GM12878 (cell line): ENCODE measurements at regions not wholly inside any gene's neighbourhood (a gene's known extent, or its start where the extent isn't known, plus 50 kb on each side); places are given as distances from the start of the nearest gene placed in this dataset.
A peak's percentile ranks its signal among the peaks of the same experiment; 100 is the strongest.

ENCODE experiments used
- ATAC-seq: fragments of 200-7000 bp; cut with Tn5 transposase; 3 replicates; pipeline ENCODE4 v1.9.1; 2020; ENCODE audit warnings: mild to moderate bottlenecking, moderate library complexity
- BruUV-seq: library from RNA; stranded (reverse); fragments of 400-500 nt; replicated peaks from 2 replicates; lab custom pipeline; 2021; lab: Mats Ljungman, UMichigan
- CTCF ChIA-PET: fragments of 300-600 bp; sonication (Branson Sonifier 250); formaldehyde crosslinking; extraction: SDS; loops from one replicate; lab custom pipeline; 2021; ENCODE audit warnings: inconsistent platforms; lab: Yijun Ruan, JAX
- POLR2A ChIA-PET: fragments of 350-600 bp; formaldehyde crosslinking; extraction: SDS; loops from one replicate; lab custom pipeline; 2021; ENCODE audit warnings: inconsistent platforms; lab: Charles Lee
- RAD21 ChIA-PET: fragments of 300-600 bp; sonication (Branson Sonifier 250); formaldehyde crosslinking; loops from one replicate; lab custom pipeline; 2023; ENCODE audit warnings: antibody characterized with exemption; ENCODE audit not compliant: unreplicated experiment; lab: Charles Lee
- SMC1A ChIA-PET: fragments of 300-600 bp; sonication (Branson Sonifier 250); formaldehyde crosslinking; loops from one replicate; lab custom pipeline; 2023; ENCODE audit not compliant: unreplicated experiment, uncharacterized antibody; lab: Charles Lee
- DNase-seq: peaks from one replicate; pipeline ENCODE4 v3.0.0-alpha.2; 2011; ENCODE audit warnings: low read depth, low spot score
- FAIRE-seq: peaks from 3 replicates; lab custom pipeline; 2011; peaks lifted over from hg19 to GRCh38; lab: Jason Lieb, UNC
- H2AFZ ChIP-seq: 2 replicates; pipeline ENCODE4 v1.6.0; 2011; ENCODE audit warnings: low read depth, low read length, control low read depth; ENCODE audit not compliant: control insufficient read depth
- H3K27ac ChIP-seq: 2 replicates; pipeline ENCODE4 v1.5.1; 2011; ENCODE audit warnings: control low read depth; ENCODE audit not compliant: control insufficient read depth, insufficient read depth
- H3K27me3 ChIP-seq, 2 experiments: replicated peaks in 1 of 2; 2 replicates each; pipeline versions ENCODE4 v1.6.0 to v1.6.1; 2011; ENCODE audit warnings: low read length in 1 of 2; ENCODE audit not compliant: control insufficient read depth in 2 of 2, insufficient read depth in 2 of 2
- H3K36me3 ChIP-seq, 2 experiments: 2 replicates each; pipeline ENCODE4 v1.5.1; 2011; ENCODE audit warnings: low read length in 1 of 2; ENCODE audit not compliant: control insufficient read depth in 2 of 2, insufficient read depth in 2 of 2
- H3K4me1 ChIP-seq: 2 replicates; pipeline ENCODE4 v1.6.1; 2011; ENCODE audit warnings: mild to moderate bottlenecking, low read length, moderate library complexity, mixed read lengths; ENCODE audit not compliant: control insufficient read depth, insufficient read depth
- H3K4me2 ChIP-seq: 2 replicates; pipeline ENCODE4 v1.6.0; 2011; ENCODE audit warnings: control low read depth; ENCODE audit not compliant: control insufficient read depth, insufficient read depth
- H3K4me3 ChIP-seq: fragments of 200-600 bp; sonication (generic); 2 replicates; pipeline ENCODE4 v1.5.1; 2016
- H3K79me2 ChIP-seq: 2 replicates; pipeline ENCODE4 v1.6.0; 2011; ENCODE audit warnings: low read length; ENCODE audit not compliant: control insufficient read depth, insufficient read depth
- H3K9ac ChIP-seq: 2 replicates; pipeline ENCODE4 v1.8.0; 2011; ENCODE audit warnings: low read length, control low read depth, mixed read lengths; ENCODE audit not compliant: control insufficient read depth, insufficient read depth
- H3K9me3 ChIP-seq: replicated peaks from 3 replicates; pipeline ENCODE4 v1.5.1; 2011; ENCODE audit warnings: mild to moderate bottlenecking, low read length; ENCODE audit not compliant: control insufficient read depth, insufficient read depth
- H4K20me1 ChIP-seq: 2 replicates; pipeline ENCODE4 v1.6.0; 2011; ENCODE audit not compliant: control insufficient read depth, insufficient read depth
- CBX3 ChIP-seq: fragments of 200-600 bp; sonication (generic); IDR thresholded peaks from 2 replicates; pipeline ENCODE4 v1.6.1; 2016; ENCODE audit warnings: low read depth, borderline replicate concordance
- NBN ChIP-seq: fragments of 450-650 bp; IDR thresholded peaks from 2 replicates; pipeline ENCODE4 v1.6.1; 2016
- SREBF1 ChIP-seq: IDR thresholded peaks from 2 replicates; pipeline ENCODE4 v1.6.1; 2012; ENCODE audit warnings: mild to moderate bottlenecking, low read length
- YY1 ChIP-seq: IDR thresholded peaks from 2 replicates; pipeline ENCODE4 v1.6.1; 2011; ENCODE audit warnings: low read depth, mild to moderate bottlenecking, low read length
- ZNF207 ChIP-seq: fragments of 450-650 bp; IDR thresholded peaks from 2 replicates; pipeline ENCODE4 v1.6.1; 2014; ENCODE audit warnings: antibody characterized with exemption, mild to moderate bottlenecking, borderline replicate concordance
- WGBS: methylation state at CpG from one replicate; pipeline ENCODE4 v1.1.6; 2016; ENCODE audit warnings: low lambda C conversion rate; ENCODE audit not compliant: insufficient replicate concordance, insufficient coverage; ENCODE audit errors: missing lambda C conversion rate; 5-methylcytosine and 5-hydroxymethylcytosine counted together
- in situ Hi-C: fragments of 300-500 bp; cut with MboI; formaldehyde crosslinking; loops from 9 replicates; pipeline ENCODE4 v1.14.3; 2018; ENCODE audit warnings: mixed read lengths
- intact Hi-C: fragments of 100-400 bp; cut with micrococcal nuclease; formaldehyde crosslinking; loops from one replicate; pipeline ENCODE4 v1.14.2; 2022; ENCODE audit not compliant: unreplicated experiment
- TF ChIP-seq, protein P1 (sequence below): IDR thresholded peaks from 2 replicates; pipeline ENCODE4 v1.6.1; 2012; ENCODE audit warnings: low read length, inconsistent platforms
- TF ChIP-seq, protein P2 (sequence below), 3 experiments: IDR thresholded peaks in 2 of 3; conservative IDR thresholded peaks in 1 of 3; 2 replicates each; pipeline ENCODE4 v1.5.1; 2011; ENCODE audit warnings: low read depth in 3 of 3, low read length in 3 of 3, mild to moderate bottlenecking in 3 of 3, control low read depth in 2 of 3, moderate library complexity in 2 of 3, inconsistent platforms in 1 of 3, mixed read lengths in 1 of 3; ENCODE audit not compliant: control insufficient read depth in 2 of 3, insufficient read depth in 1 of 3; ENCODE audit errors: extremely low read depth in 1 of 3

DNA sequence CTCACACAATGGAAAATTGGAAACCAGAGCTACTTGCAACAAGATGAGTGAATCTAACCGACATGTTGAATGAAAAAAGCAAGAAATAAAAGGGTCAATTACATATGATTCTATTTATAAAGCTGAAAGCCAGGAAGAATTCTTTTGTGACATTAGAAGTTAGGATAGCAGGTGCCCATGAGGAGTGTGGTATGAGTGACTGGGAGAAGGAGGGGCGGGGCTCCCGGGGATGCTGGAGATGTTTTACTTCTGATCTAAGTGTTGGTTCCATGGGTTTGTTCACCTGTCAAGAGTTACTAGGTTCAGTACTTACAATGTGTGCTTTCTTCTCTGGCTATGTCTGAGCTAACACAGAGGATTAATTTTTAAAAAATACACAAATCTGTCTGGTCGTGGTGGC lies 60.8 kb downstream of the NSMCE3 start:
- H3K4me2 ChIP-seq, result no peak overlapping the region
- BruUV-seq, result no TSS peak

GRCh38 chr15:29208352-29208751 lies 61.3 kb downstream of the NSMCE3 start:
- no peak for FAIRE-seq

More for the DNA sequence above, 60.8 kb downstream of the NSMCE3 start:
- ATAC-seq (no peak), DNase-seq (no peak), FAIRE-seq (no peak)
- Histone ChIP-seq H3K9ac (no peak overlapping the region), H3K27me3 (no peaks in the 10 kb centered on the region), H3K4me1 (no peaks in the 10 kb centered on the region), H3K9me3 (no peaks in the 10 kb centered on the region), H4K20me1 (no peaks in the 10 kb centered on the region; the same call in 1 of the 2 replicates), H3K79me2 (no peaks in the 10 kb centered on the region), H3K27ac (no peak overlapping the region), H3K36me3 (no peaks in the 10 kb centered on the region)
- ChIA-PET POLR2A (no interaction called here), CTCF (no interaction called here), RAD21 (no interaction called here)
- in situ Hi-C loops (no loop called here), intact Hi-C loops (no loop called here)
- 52% methylated on average over 4 of the region's 4 CpGs for WGBS
- TF ChIP-seq ZNF207, result no peak
- no peak for TF ChIP-seq CBX3
- no peak for TF ChIP-seq SREBF1
- no peak for TF ChIP-seq YY1
- TF ChIP-seq, protein P1, sequence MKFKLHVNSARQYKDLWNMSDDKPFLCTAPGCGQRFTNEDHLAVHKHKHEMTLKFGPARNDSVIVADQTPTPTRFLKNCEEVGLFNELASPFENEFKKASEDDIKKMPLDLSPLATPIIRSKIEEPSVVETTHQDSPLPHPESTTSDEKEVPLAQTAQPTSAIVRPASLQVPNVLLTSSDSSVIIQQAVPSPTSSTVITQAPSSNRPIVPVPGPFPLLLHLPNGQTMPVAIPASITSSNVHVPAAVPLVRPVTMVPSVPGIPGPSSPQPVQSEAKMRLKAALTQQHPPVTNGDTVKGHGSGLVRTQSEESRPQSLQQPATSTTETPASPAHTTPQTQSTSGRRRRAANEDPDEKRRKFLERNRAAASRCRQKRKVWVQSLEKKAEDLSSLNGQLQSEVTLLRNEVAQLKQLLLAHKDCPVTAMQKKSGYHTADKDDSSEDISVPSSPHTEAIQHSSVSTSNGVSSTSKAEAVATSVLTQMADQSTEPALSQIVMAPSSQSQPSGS, result no peak
- TF ChIP-seq, all 136 proteins: peak for 0
- SMC1A ChIA-PET, result no interaction called here
- no peak overlapping the region for H2AFZ ChIP-seq
- no peak overlapping the region for H3K4me3 ChIP-seq

More at GRCh38 chr15:29208352-29208751, 61.3 kb downstream of the NSMCE3 start:
- intact Hi-C loops (no loop called here), in situ Hi-C loops (no loop called here)
- H3K4me3 ChIP-seq, result no peak overlapping the region
- H3K27me3 ChIP-seq, result no peaks in the 10 kb centered on the region
- 23% methylated on average over 5 of the region's 5 CpGs for WGBS
- no peak for TF ChIP-seq NBN
- TF ChIP-seq, protein P2, sequence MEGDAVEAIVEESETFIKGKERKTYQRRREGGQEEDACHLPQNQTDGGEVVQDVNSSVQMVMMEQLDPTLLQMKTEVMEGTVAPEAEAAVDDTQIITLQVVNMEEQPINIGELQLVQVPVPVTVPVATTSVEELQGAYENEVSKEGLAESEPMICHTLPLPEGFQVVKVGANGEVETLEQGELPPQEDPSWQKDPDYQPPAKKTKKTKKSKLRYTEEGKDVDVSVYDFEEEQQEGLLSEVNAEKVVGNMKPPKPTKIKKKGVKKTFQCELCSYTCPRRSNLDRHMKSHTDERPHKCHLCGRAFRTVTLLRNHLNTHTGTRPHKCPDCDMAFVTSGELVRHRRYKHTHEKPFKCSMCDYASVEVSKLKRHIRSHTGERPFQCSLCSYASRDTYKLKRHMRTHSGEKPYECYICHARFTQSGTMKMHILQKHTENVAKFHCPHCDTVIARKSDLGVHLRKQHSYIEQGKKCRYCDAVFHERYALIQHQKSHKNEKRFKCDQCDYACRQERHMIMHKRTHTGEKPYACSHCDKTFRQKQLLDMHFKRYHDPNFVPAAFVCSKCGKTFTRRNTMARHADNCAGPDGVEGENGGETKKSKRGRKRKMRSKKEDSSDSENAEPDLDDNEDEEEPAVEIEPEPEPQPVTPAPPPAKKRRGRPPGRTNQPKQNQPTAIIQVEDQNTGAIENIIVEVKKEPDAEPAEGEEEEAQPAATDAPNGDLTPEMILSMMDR (IDR thresholded peaks at IDR 0.05 in 2 of 3, conservative IDR thresholded peaks at IDR 0.05 in 1 of 3; ENCODE audit: control insufficient read depth in 2 of 3, extremely low read depth in 1 of 3, insufficient read depth in 1 of 3, low read depth in 3 of 3, low read length in 3 of 3), result peak in 1 of 3 experiments; percentile 25; a peak in 2 of 6 replicates
- DNase-seq (no peak), ATAC-seq (no peak)
- H3K9ac ChIP-seq, result no peak overlapping the region
- ChIA-PET RAD21 (no interaction called here), SMC1A (interaction anchor here (0.6 kb wide), 1 partner anchor 217 kb away, joined by 3 read pairs; no protein-coding TSS in a partner anchor), POLR2A (no interaction called here), CTCF (no interaction called here)
- no peak overlapping the region for H2AFZ ChIP-seq
- no peak overlapping the region for H3K4me2 ChIP-seq
- H3K9me3 ChIP-seq, result no peaks in the 10 kb centered on the region
- H3K79me2 ChIP-seq, result no peaks in the 10 kb centered on the region
- no peaks in the 10 kb centered on the region for H3K4me1 ChIP-seq
- no peaks in the 10 kb centered on the region for H3K36me3 ChIP-seq
- no peak overlapping the region for H3K27ac ChIP-seq
- no peaks in the 10 kb centered on the region; the same call in 1 of the 2 replicates for H4K20me1 ChIP-seq
- BruUV-seq, result no TSS peak
